Loucy (cell line): ENCODE measurements at regions not wholly inside any gene's neighbourhood (a gene's known extent, or its start where the extent isn't known, plus 50 kb on each side); places are given as distances from the start of the nearest gene placed in this dataset.

Experiments
- EZH2phosphoT487 ChIP-seq: fragments of 200-600 bp; IDR thresholded peaks from 2 replicates; pipeline ENCODE4 v1.6.1; 2018; ENCODE audit warnings: antibody characterized with exemption, mild to moderate bottlenecking, moderate library complexity, borderline replicate concordance
- TF ChIP-seq, protein P1 (sequence below): fragments of 200-600 bp; sonication (generic); conservative IDR thresholded peaks from 2 replicates; pipeline ENCODE4 v1.5.1; 2014; ENCODE audit warnings: mild to moderate bottlenecking, antibody characterized with exemption, low read length

DNA sequence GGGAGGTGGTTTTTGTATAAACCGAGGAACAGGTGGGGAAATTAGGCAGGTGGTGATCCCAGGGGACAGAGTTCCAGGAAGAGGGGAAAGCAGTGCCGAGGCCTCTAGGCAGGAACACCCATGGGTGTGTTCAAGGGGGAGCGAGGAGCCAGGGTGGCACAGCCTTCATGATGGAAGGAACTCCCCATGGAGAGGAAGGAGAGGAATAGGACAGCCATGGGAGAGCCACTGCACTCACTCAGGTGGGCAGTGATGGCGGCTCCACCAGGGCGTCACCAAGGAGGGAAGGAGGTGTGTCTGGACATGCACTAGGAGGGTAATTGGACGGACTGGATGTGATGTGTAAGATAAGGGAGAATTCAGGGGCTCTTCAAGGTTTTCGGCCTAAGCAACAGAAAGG, 98.2 kb downstream of the THBS2 start:
- TF ChIP-seq, protein P1, sequence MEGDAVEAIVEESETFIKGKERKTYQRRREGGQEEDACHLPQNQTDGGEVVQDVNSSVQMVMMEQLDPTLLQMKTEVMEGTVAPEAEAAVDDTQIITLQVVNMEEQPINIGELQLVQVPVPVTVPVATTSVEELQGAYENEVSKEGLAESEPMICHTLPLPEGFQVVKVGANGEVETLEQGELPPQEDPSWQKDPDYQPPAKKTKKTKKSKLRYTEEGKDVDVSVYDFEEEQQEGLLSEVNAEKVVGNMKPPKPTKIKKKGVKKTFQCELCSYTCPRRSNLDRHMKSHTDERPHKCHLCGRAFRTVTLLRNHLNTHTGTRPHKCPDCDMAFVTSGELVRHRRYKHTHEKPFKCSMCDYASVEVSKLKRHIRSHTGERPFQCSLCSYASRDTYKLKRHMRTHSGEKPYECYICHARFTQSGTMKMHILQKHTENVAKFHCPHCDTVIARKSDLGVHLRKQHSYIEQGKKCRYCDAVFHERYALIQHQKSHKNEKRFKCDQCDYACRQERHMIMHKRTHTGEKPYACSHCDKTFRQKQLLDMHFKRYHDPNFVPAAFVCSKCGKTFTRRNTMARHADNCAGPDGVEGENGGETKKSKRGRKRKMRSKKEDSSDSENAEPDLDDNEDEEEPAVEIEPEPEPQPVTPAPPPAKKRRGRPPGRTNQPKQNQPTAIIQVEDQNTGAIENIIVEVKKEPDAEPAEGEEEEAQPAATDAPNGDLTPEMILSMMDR = no peak
- TF ChIP-seq EZH2phosphoT487 = no peak
